HCT116 (cell line): ENCODE measurements at regions not wholly inside any gene's neighbourhood (a gene's known extent, or its start where the extent isn't known, plus 50 kb on each side); places are given as distances from the start of the nearest gene placed in this dataset.

Source experiments
- ATAC-seq: fragments of 200-7000 bp; cut with Tn5 transposase; 2 replicates; pipeline ENCODE4 v1.9.1; 2020; ENCODE audit warnings: mild to moderate bottlenecking, moderate library complexity
- BruUV-seq: library from RNA; stranded (reverse); fragments of 400-500 nt; replicated peaks from 2 replicates; lab custom pipeline; 2021; lab: Mats Ljungman, UMichigan
- CTCF ChIA-PET: fragments of 300-600 bp; sonication (Branson Sonifier 250); formaldehyde crosslinking; loops from one replicate; lab custom pipeline; 2021; ENCODE audit warnings: antibody characterized with exemption; lab: Charles Lee
- POLR2A ChIA-PET: fragments of 300-600, 350-600 bp; sonication (Branson Sonifier 250); formaldehyde crosslinking; loops from one replicate; lab custom pipeline; 2021; ENCODE audit warnings: antibody characterized with exemption; lab: Charles Lee
- RAD21 ChIA-PET, 2 experiments: fragments of 300-600 bp; sonication (Branson Sonifier 250); formaldehyde crosslinking; loops; one replicate each; lab custom pipeline; 2023; ENCODE audit warnings: low total read pairs in 2 of 2; ENCODE audit not compliant: uncharacterized antibody in 2 of 2, unreplicated experiment in 2 of 2, low non-redundant PET in 1 of 2; lab: Charles Lee
- DNase-seq: peaks from one replicate; pipeline ENCODE4 v3.0.0-alpha.2; 2010; ENCODE audit warnings: low read depth, low spot score
- H2AFZ ChIP-seq: fragments of 200-600 bp; shearing (Covaris generic), sonication (generic); 2 replicates; pipeline ENCODE4 v1.6.1; 2017; ENCODE audit warnings: low read depth, mixed run types, mixed read lengths, antibody characterized with exemption, low read length; ENCODE audit not compliant: poor library complexity, severe bottlenecking
- H3K27ac ChIP-seq: 2 replicates; pipeline ENCODE4 v1.5.1; 2012; ENCODE audit warnings: low read depth, low read length
- H3K27me3 ChIP-seq: fragments of 200-600 bp; sonication (generic); 2 replicates; pipeline ENCODE4 v1.6.1; 2016; ENCODE audit warnings: mixed run types, low read length, mixed read lengths; ENCODE audit not compliant: insufficient read depth
- H3K36me3 ChIP-seq, 2 experiments: fragments of 200-500 bp in 1 of 2; fragments of 200-600 bp in 1 of 2; sonication (Bioruptor generic) in 1 of 2; sonication (generic) in 1 of 2; 2 replicates each; pipeline versions ENCODE4 v1.5.1 to v1.6.1; 2014 to 2016; ENCODE audit warnings: low read length in 2 of 2, inconsistent platforms in 1 of 2, mixed read lengths in 1 of 2, mixed run types in 1 of 2; ENCODE audit not compliant: insufficient read depth in 2 of 2, control insufficient read depth in 1 of 2
- H3K4me1 ChIP-seq, 2 experiments: fragments of 200-600 bp in 1 of 2; sonication (generic) in 1 of 2; 2 replicates each; pipeline versions ENCODE4 v1.5.1 to v1.6.1; 2012 to 2017; ENCODE audit warnings: low read length in 2 of 2, inconsistent platforms in 1 of 2, mild to moderate bottlenecking in 1 of 2, mixed read lengths in 1 of 2, mixed run types in 1 of 2, moderate library complexity in 1 of 2; ENCODE audit not compliant: insufficient read depth in 2 of 2, control insufficient read depth in 1 of 2
- H3K4me2 ChIP-seq: fragments of 200-600 bp; sonication (generic); 2 replicates; pipeline ENCODE4 v1.6.1; 2017; ENCODE audit warnings: mixed run types, low read length, mixed read lengths
- H3K4me3 ChIP-seq, 2 experiments: fragments of 200-600 bp in 1 of 2; sonication (generic) in 1 of 2; replicated peaks in 1 of 2; 2 replicates each; pipeline ENCODE4 v1.5.1; 2011 to 2016; ENCODE audit warnings: low read length in 2 of 2, control low read depth in 1 of 2, low read depth in 1 of 2, mild to moderate bottlenecking in 1 of 2, mixed read lengths in 1 of 2, mixed run types in 1 of 2
- H3K79me2 ChIP-seq: fragments of 200-600 bp; sonication (generic); 2 replicates; pipeline ENCODE4 v1.6.1; 2017; ENCODE audit warnings: mild to moderate bottlenecking, mixed run types, low read length, moderate library complexity, mixed read lengths; ENCODE audit not compliant: insufficient read depth
- H3K9ac ChIP-seq: fragments of 200-600 bp; sonication (generic); 2 replicates; pipeline ENCODE4 v1.6.1; 2016; ENCODE audit warnings: low read length, mixed read lengths
- H3K9me2 ChIP-seq: fragments of 200-600 bp; sonication (generic), shearing (Covaris generic); 2 replicates; pipeline ENCODE4 v1.6.1; 2017; ENCODE audit warnings: mixed run types, mild to moderate bottlenecking, moderate library complexity; ENCODE audit not compliant: insufficient read depth
- H3K9me3 ChIP-seq, 2 experiments: fragments of 200-500 bp in 1 of 2; fragments of 200-600 bp in 1 of 2; sonication (Bioruptor generic) in 1 of 2; sonication (generic) in 1 of 2; 2 replicates each; pipeline ENCODE4 v1.6.1; 2014 to 2017; ENCODE audit warnings: low read length in 2 of 2, mixed read lengths in 2 of 2, inconsistent platforms in 1 of 2, low read depth in 1 of 2, mild to moderate bottlenecking in 1 of 2, mixed run types in 1 of 2, moderate library complexity in 1 of 2; ENCODE audit not compliant: control insufficient read depth in 1 of 2, insufficient read depth in 1 of 2
- H4K20me1 ChIP-seq: fragments of 200-600 bp; sonication (generic), shearing (Covaris generic); 2 replicates; pipeline ENCODE4 v1.6.1; 2017; ENCODE audit warnings: mixed run types, mild to moderate bottlenecking, moderate library complexity; ENCODE audit not compliant: insufficient read depth
- CEBPB ChIP-seq: IDR thresholded peaks from 2 replicates; pipeline ENCODE4 v1.6.1; 2012; ENCODE audit warnings: low read depth
- ELF1 ChIP-seq: IDR thresholded peaks from 2 replicates; pipeline ENCODE4 v1.6.1; 2012; ENCODE audit warnings: low read depth, borderline replicate concordance
- FOSL1 ChIP-seq: IDR thresholded peaks from 2 replicates; pipeline ENCODE4 v1.6.1; 2012; ENCODE audit warnings: low read depth
- POLR2AphosphoS5 ChIP-seq: IDR thresholded peaks from 2 replicates; pipeline ENCODE4 v1.6.1; 2011; ENCODE audit warnings: mild to moderate bottlenecking, low read depth, low read length, moderate library complexity
- SP1 ChIP-seq: IDR thresholded peaks from 2 replicates; pipeline ENCODE4 v1.6.1; 2012; ENCODE audit warnings: low read depth
- YY1 ChIP-seq: IDR thresholded peaks from 2 replicates; pipeline ENCODE4 v1.6.1; 2011; ENCODE audit warnings: low read length, low read depth, moderate library complexity, mild to moderate bottlenecking; ENCODE audit not compliant: insufficient replicate concordance; ENCODE audit errors: extremely low read depth
- ZFX ChIP-seq: fragments of 450-650 bp; IDR thresholded peaks from 2 replicates; pipeline ENCODE4 v1.6.1; 2017
- ZNF274 ChIP-seq: fragments of 200-500 bp; sonication (Bioruptor generic); IDR thresholded peaks from 2 replicates; pipeline ENCODE4 v1.6.1; 2014; ENCODE audit warnings: mild to moderate bottlenecking, low read depth, low read length, inconsistent platforms
- intact Hi-C: fragments of 100-400 bp; cut with micrococcal nuclease; formaldehyde crosslinking; loops from 2 replicates; pipeline ENCODE4 v1.10.0; 2022
- TF ChIP-seq, protein P1 (sequence below): IDR thresholded peaks from 2 replicates; pipeline ENCODE4 v1.6.1; 2011; ENCODE audit warnings: mild to moderate bottlenecking, low read length, moderate library complexity; ENCODE audit not compliant: insufficient replicate concordance; ENCODE audit errors: extremely low read depth
- TF ChIP-seq, protein P2 (sequence below): IDR thresholded peaks from 2 replicates; pipeline ENCODE4 v1.6.1; 2012; ENCODE audit warnings: low read depth
- TF ChIP-seq, protein P3 (sequence below): IDR thresholded peaks from 2 replicates; pipeline ENCODE4 v1.6.1; 2012

- Histone ChIP-seq H3K36me3 (no peaks in the 10 kb centered on the region), H2AFZ (no peak overlapping the region), H3K9ac (no peak overlapping the region), H3K4me3 (no peak overlapping the region), H3K4me1 (no peaks in the 10 kb centered on the region), H3K9me2 (no peaks in the 10 kb centered on the region), H3K79me2 (no peaks in the 10 kb centered on the region), H3K27me3 (no peaks in the 10 kb centered on the region), H3K9me3 (no peaks in the 10 kb centered on the region), H3K4me2 (no peak overlapping the region), H4K20me1 (no peaks in the 10 kb centered on the region), H3K27ac (no peak overlapping the region)
- no TSS peak for BruUV-seq
- TF ChIP-seq, protein P1, sequence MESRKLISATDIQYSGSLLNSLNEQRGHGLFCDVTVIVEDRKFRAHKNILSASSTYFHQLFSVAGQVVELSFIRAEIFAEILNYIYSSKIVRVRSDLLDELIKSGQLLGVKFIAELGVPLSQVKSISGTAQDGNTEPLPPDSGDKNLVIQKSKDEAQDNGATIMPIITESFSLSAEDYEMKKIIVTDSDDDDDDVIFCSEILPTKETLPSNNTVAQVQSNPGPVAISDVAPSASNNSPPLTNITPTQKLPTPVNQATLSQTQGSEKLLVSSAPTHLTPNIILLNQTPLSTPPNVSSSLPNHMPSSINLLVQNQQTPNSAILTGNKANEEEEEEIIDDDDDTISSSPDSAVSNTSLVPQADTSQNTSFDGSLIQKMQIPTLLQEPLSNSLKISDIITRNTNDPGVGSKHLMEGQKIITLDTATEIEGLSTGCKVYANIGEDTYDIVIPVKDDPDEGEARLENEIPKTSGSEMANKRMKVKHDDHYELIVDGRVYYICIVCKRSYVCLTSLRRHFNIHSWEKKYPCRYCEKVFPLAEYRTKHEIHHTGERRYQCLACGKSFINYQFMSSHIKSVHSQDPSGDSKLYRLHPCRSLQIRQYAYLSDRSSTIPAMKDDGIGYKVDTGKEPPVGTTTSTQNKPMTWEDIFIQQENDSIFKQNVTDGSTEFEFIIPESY, result no peak
- no peak for TF ChIP-seq SP1
- TF ChIP-seq, protein P2, sequence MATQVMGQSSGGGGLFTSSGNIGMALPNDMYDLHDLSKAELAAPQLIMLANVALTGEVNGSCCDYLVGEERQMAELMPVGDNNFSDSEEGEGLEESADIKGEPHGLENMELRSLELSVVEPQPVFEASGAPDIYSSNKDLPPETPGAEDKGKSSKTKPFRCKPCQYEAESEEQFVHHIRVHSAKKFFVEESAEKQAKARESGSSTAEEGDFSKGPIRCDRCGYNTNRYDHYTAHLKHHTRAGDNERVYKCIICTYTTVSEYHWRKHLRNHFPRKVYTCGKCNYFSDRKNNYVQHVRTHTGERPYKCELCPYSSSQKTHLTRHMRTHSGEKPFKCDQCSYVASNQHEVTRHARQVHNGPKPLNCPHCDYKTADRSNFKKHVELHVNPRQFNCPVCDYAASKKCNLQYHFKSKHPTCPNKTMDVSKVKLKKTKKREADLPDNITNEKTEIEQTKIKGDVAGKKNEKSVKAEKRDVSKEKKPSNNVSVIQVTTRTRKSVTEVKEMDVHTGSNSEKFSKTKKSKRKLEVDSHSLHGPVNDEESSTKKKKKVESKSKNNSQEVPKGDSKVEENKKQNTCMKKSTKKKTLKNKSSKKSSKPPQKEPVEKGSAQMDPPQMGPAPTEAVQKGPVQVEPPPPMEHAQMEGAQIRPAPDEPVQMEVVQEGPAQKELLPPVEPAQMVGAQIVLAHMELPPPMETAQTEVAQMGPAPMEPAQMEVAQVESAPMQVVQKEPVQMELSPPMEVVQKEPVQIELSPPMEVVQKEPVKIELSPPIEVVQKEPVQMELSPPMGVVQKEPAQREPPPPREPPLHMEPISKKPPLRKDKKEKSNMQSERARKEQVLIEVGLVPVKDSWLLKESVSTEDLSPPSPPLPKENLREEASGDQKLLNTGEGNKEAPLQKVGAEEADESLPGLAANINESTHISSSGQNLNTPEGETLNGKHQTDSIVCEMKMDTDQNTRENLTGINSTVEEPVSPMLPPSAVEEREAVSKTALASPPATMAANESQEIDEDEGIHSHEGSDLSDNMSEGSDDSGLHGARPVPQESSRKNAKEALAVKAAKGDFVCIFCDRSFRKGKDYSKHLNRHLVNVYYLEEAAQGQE, result no peak
- TF ChIP-seq FOSL1, result no peak
- no peak for TF ChIP-seq YY1
- TF ChIP-seq ZNF274, result no peak
- no peak for TF ChIP-seq ZFX
- TF ChIP-seq, protein P3, sequence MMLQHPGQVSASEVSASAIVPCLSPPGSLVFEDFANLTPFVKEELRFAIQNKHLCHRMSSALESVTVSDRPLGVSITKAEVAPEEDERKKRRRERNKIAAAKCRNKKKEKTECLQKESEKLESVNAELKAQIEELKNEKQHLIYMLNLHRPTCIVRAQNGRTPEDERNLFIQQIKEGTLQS, result no peak
- no peak for TF ChIP-seq ELF1
- TF ChIP-seq POLR2AphosphoS5, result no peak
- TF ChIP-seq CEBPB, result no peak
- intact Hi-C loops, result no loop called here
- no peak for DNase-seq
- RAD21 ChIA-PET, result no interaction called here
- ATAC-seq, result no peak
- CTCF ChIA-PET, result interaction anchor here (0.8 kb wide), 1 partner anchor 352 kb away, joined by 3 read pairs; no protein-coding TSS in a partner anchor
- POLR2A ChIA-PET, result no interaction called here
Observed at GRCh38 chr3:127103080-127103479, 89.9 kb upstream of the PRR23E start.
